HCT116 (cell line): ENCODE measurements at regions not wholly inside any gene's neighbourhood (a gene's known extent, or its start where the extent isn't known, plus 50 kb on each side); places are given as distances from the start of the nearest gene placed in this dataset.

Source experiments
- EGR1 ChIP-seq: IDR thresholded peaks from 2 replicates; pipeline ENCODE4 v1.6.1; 2012; ENCODE audit warnings: low read depth
- EZH2 ChIP-seq: fragments of 200-600 bp; sonication (generic); IDR thresholded peaks from 2 replicates; pipeline ENCODE4 v1.6.1; 2017; ENCODE audit warnings: antibody characterized with exemption, mixed run types
- MAX ChIP-seq: IDR thresholded peaks from 2 replicates; pipeline ENCODE4 v1.6.1; 2012
- POLR2A ChIP-seq: IDR thresholded peaks from 2 replicates; pipeline ENCODE4 v1.7.0; 2011; ENCODE audit warnings: borderline replicate concordance; ENCODE audit not compliant: insufficient read depth, insufficient read length; ENCODE audit errors: extremely low read depth
- POLR2AphosphoS5 ChIP-seq: IDR thresholded peaks from 2 replicates; pipeline ENCODE4 v1.6.1; 2011; ENCODE audit warnings: mild to moderate bottlenecking, low read depth, low read length, moderate library complexity
- SIN3A ChIP-seq: IDR thresholded peaks from 2 replicates; pipeline ENCODE4 v1.6.1; 2012; ENCODE audit warnings: low read depth
- ZNF274 ChIP-seq: fragments of 200-500 bp; sonication (Bioruptor generic); IDR thresholded peaks from 2 replicates; pipeline ENCODE4 v1.6.1; 2014; ENCODE audit warnings: mild to moderate bottlenecking, low read depth, low read length, inconsistent platforms
- TF ChIP-seq, protein P1 (sequence below), 3 experiments: fragments of 200-600 bp in 1 of 3; sonication (generic) in 1 of 3; IDR thresholded peaks in 2 of 3; conservative IDR thresholded peaks in 1 of 3; 2 replicates each; pipeline ENCODE4 v1.5.1; 2012 to 2017; ENCODE audit warnings: low read depth in 2 of 3, low read length in 2 of 3, antibody characterized with exemption in 1 of 3, borderline replicate concordance in 1 of 3, control low read depth in 1 of 3, mild to moderate bottlenecking in 1 of 3, mixed read lengths in 1 of 3, mixed run types in 1 of 3, moderate library complexity in 1 of 3; ENCODE audit not compliant: insufficient read depth in 1 of 3

DNA sequence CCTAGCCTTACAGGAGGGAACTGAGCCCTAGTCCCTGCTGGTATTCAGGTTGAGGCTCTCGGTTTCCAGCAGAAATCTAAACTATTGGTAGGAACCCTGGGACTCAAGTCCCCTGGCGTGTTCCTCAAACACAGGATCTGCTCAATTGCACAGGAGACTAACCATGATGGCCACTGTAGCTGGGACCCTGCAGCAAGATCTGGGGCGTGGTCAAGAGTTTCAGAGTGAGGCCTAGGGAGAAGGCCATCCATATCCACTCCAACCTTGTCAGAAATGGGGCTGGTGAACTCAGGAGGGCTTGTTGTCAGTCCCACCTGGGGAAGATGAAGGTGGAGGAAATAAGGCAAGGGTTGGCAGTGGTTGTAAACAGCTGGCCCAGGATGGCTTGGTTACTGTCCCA lies 49.9 kb upstream of the PAX6 start:
- no peak for TF ChIP-seq ZNF274
- no peak for TF ChIP-seq EZH2
- TF ChIP-seq, protein P1, sequence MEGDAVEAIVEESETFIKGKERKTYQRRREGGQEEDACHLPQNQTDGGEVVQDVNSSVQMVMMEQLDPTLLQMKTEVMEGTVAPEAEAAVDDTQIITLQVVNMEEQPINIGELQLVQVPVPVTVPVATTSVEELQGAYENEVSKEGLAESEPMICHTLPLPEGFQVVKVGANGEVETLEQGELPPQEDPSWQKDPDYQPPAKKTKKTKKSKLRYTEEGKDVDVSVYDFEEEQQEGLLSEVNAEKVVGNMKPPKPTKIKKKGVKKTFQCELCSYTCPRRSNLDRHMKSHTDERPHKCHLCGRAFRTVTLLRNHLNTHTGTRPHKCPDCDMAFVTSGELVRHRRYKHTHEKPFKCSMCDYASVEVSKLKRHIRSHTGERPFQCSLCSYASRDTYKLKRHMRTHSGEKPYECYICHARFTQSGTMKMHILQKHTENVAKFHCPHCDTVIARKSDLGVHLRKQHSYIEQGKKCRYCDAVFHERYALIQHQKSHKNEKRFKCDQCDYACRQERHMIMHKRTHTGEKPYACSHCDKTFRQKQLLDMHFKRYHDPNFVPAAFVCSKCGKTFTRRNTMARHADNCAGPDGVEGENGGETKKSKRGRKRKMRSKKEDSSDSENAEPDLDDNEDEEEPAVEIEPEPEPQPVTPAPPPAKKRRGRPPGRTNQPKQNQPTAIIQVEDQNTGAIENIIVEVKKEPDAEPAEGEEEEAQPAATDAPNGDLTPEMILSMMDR (IDR thresholded peaks at IDR 0.05 in 2 of 3, conservative IDR thresholded peaks at IDR 0.05 in 1 of 3; ENCODE audit: borderline replicate concordance in 1 of 3, insufficient read depth in 1 of 3, low read depth in 2 of 3, low read length in 2 of 3) = no peak
- no peak for TF ChIP-seq SIN3A
- TF ChIP-seq MAX = no peak
- no peak for TF ChIP-seq POLR2AphosphoS5
- no peak for TF ChIP-seq POLR2A
- TF ChIP-seq EGR1 = no peak
